ENCODE measurements at regions not wholly inside any gene's neighbourhood (a gene's known extent, or its start where the extent isn't known, plus 50 kb on each side); places are given as distances from the start of the nearest gene placed in this dataset.

GRCh38 chr5:19401032-19401431, 587.0 kb downstream of the CDH18 start:
- Histone ChIP-seq H3K4me3 (ENCODE audit: low read depth, low read length) (no peak overlapping the region), H3K36me3 (ENCODE audit: control insufficient read depth, insufficient read depth, low read length) (no peaks in the 10 kb centered on the region), H3K9me3 (ENCODE audit: control insufficient read depth, low read length) (no peaks in the 10 kb centered on the region), H3K9ac (no peak overlapping the region), H3K4me2 (ENCODE audit: low read length) (no peak overlapping the region), H3K4me1 (no peaks in the 10 kb centered on the region), H3K27me3 (ENCODE audit: control insufficient read depth, insufficient read depth, low read length) (no peaks in the 10 kb centered on the region), H3K27ac (no peak overlapping the region), H3K79me2 (no peaks in the 10 kb centered on the region), H2AFZ (no peak overlapping the region)
- TF ChIP-seq CTCF (IDR thresholded peaks at IDR 0.05) = no peak

- Histone ChIP-seq H3K36me3 (ENCODE audit: control insufficient read depth, insufficient read depth, low read length) (no peaks in the 10 kb centered on the region), H3K79me2 (no peaks in the 10 kb centered on the region), H3K27me3 (ENCODE audit: control insufficient read depth, insufficient read depth, low read length) (no peaks in the 10 kb centered on the region), H2AFZ (no peak overlapping the region), H3K27ac (no peak overlapping the region), H3K9ac (no peak overlapping the region), H3K4me3 (ENCODE audit: low read depth, low read length) (no peak overlapping the region), H3K9me3 (ENCODE audit: control insufficient read depth, low read length) (no peaks in the 10 kb centered on the region), H3K4me2 (ENCODE audit: low read length) (no peak overlapping the region), H3K4me1 (no peaks in the 10 kb centered on the region)
- TF ChIP-seq CTCF (IDR thresholded peaks at IDR 0.05) = no peak
These were observed 581.2 kb downstream of the CDH18 start for GRCh38 chr5:19406576-19407365.

GRCh38 chr5:19408149-19408548, 579.9 kb downstream of the CDH18 start:
- Histone ChIP-seq H3K4me2 (ENCODE audit: low read length) (no peak overlapping the region), H3K4me3 (ENCODE audit: low read depth, low read length) (no peak overlapping the region), H2AFZ (no peak overlapping the region), H3K27me3 (ENCODE audit: control insufficient read depth, insufficient read depth, low read length) (no peaks in the 10 kb centered on the region), H3K79me2 (no peaks in the 10 kb centered on the region), H3K9me3 (ENCODE audit: control insufficient read depth, low read length) (no peaks in the 10 kb centered on the region), H3K36me3 (ENCODE audit: control insufficient read depth, insufficient read depth, low read length) (no peaks in the 10 kb centered on the region), H3K4me1 (no peaks in the 10 kb centered on the region), H3K9ac (no peak overlapping the region), H3K27ac (no peak overlapping the region)
- TF ChIP-seq CTCF (IDR thresholded peaks at IDR 0.05) = no peak

- TF ChIP-seq CTCF (IDR thresholded peaks at IDR 0.05) = no peak
- H3K27me3 ChIP-seq (ENCODE audit: control insufficient read depth, insufficient read depth, low read length) = no peaks in the 10 kb centered on the region
- H3K4me3 ChIP-seq (ENCODE audit: low read depth, low read length) = no peak overlapping the region
- H3K9me3 ChIP-seq (ENCODE audit: control insufficient read depth, low read length) = no peaks in the 10 kb centered on the region
- no peaks in the 10 kb centered on the region for H3K79me2 ChIP-seq
- no peaks in the 10 kb centered on the region for H3K36me3 ChIP-seq (ENCODE audit: control insufficient read depth, insufficient read depth, low read length)
- no peak overlapping the region for H3K4me2 ChIP-seq (ENCODE audit: low read length)
- H3K27ac ChIP-seq = no peak overlapping the region
- no peaks in the 10 kb centered on the region for H3K4me1 ChIP-seq
- H2AFZ ChIP-seq = no peak overlapping the region
- no peak overlapping the region for H3K9ac ChIP-seq
These were observed 576.1 kb downstream of the CDH18 start for GRCh38 chr5:19411936-19412335.
